ENCODE measurements at regions not wholly inside any gene's neighbourhood (a gene's known extent, or its start where the extent isn't known, plus 50 kb on each side); places are given as distances from the start of the nearest gene placed in this dataset.

- FAIRE-seq, result no peak
Measured at GRCh38 chr12:24072302-24072701, 122.8 kb upstream of the SOX5 start.

DNA sequence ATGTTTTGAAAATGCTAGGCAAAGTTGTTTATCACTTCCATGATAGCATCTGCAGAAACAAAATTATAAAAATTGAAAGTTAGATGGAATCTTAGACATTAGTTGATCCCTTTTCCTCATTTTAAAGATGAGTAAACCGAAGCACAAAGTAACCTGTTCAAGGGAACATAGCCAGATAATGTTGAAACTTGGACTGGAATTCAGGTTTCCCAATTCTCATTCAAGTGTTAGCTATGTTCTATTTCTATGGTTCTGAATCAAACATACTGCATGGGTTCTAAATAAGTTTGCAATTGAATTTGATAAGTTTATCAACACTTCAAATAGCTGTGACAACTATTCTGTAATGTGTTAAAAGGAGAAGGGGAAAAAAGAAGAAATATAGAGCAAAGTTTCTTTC lies 122.4 kb upstream of the SOX5 start:
- no peak for FAIRE-seq

DNA sequence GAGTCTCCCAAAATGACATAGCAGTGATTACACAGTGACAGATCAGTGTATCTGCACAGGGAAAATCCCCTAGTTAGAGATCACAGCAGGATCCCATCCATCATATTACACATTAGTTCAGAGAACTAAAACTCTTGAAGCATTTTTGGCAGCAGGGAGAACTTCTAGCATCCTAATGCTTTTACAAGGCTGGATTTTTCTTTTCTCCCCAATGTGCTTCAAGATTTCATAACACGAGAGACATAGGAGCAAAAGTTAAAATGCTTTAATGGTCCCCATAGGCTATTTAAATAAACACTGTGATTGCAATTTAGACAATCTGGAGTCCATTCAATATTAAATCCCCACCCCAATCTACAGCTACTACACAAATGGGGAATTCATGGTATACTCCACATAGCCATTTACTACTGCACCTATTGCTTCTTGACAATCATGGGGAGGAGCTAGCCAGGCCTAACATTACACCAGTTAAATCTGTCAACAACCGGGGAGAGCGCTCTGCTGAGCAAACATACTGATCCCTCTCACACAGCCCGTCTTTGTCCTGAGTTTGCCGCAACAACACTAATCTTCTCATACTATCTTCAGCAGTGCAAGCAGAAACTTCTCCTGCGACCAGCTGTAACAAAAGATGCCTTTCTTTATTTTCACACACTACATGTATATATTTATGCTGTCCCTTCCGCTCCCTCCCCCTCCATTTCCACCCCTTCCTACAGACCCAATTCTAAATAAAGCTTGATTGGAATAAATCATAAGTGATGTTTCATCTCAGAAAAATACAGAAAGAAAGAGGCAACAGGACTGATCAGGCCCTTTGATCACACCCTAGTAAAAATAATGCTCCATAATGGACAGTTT lies 120.3 kb upstream of the SOX5 start:
- no peak for FAIRE-seq

DNA sequence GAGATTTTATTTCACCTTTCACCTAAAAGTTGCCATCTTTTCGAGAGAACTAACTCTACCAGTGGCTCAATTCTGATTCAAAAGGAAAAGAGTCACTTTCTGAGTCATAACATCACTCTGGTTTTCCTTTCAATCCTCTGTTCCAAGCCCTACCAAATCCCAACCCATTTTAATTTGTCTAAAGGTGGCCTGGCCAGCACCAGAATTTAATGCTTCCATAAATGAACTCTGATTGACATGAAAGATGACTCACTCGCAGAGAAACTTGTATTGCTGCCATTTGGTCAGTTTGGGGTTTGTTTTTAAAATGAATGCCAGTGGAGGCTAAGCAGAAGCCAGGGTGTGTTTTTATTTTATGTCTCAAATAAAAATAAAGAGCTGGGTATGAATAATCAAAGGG lies 117.4 kb upstream of the SOX5 start:
- FAIRE-seq, result no peak

- no peak for FAIRE-seq
Measured at GRCh38 chr12:24066097-24066496, 116.6 kb upstream of the SOX5 start.

- FAIRE-seq, result no peak
Measured at GRCh38 chr12:24062642-24063245, 113.3 kb upstream of the SOX5 start.

GRCh38 chr12:24060089-24060488 lies 110.6 kb upstream of the SOX5 start:
- FAIRE-seq, result no peak

DNA sequence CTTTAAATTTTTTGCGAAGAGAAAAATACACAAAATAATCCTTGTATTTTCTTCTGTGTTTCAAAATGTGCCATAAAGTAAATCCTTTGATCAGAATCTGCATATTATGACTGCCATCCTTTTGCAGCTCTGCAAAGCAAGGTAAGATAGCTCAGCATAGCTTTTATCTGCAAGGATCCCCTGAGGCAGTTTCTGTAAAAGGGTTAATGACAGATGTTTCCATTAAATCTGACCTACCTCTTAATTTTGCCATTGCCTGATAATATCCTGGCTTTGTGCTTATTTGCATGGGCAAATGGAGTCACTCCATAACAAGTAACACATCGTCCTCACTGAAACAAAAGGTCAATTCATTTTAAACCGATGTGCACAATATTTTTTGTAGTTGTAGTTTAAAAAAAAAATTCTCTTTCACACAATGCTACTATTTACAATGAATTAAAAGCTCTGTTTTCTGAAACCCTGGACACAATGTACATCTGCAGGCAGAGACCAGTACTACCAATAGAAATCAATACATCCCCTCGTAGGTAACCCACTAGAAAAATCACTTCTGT lies 108.5 kb upstream of the SOX5 start:
- no peak for FAIRE-seq

DNA sequence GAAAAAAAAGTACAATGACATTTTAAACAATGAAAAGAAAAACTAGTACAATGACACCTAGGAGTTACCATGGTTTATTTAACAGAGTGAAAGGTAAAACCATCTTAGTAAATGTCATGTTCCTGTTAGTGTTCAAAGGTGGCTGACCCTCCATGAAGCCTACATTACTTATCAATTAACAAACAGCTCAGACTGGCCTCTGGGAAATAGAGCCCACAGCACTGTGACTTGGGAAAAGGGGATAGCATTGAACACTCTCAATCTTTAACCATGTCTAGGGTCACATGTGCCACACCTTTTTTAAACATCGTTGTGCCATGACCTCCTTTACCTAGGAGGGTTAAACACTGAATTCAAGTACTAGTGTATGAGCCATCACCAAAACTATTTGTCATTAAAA lies 106.3 kb upstream of the SOX5 start:
- no peak for FAIRE-seq

GRCh38 chr12:24054416-24054815 lies 104.9 kb upstream of the SOX5 start:
- FAIRE-seq, result no peak

DNA sequence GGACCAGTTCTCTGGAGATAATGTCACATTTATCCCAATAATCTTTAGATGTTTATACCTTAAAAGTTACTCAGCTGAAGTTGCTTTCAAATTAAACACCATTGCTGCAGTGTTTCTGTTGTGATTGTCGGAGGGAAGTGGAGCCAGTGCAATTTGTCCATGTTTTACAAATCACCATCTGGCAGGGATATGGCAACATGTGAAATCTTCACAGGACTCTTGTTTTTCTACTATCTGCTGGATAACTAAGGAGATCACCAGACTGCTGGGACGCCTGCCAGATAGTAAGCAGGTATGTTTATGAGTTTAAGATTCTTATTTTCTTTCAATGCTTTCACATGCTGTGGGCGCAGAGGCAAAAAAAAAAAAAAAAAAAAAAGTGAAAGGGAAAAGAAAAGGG lies 100.3 kb upstream of the SOX5 start:
- FAIRE-seq, result no peak

DNA sequence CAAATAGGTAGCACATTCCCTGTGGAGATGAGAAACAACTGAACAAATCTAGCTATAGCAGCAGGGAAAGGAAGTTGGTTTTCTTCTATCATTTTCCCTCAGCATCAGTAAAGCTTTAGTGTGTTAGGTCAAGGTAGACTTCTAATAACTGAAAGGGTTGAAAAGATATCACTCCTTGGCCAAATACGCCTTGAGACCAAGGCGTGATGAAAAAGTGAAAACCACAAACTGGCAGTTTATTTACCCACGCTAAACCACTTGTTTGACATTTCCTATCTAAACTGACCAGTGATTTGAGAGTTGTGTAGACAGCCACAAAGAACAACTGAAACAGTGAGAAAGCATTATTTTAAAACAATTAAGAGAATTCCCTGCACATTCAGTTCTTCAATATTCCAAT lies 99.6 kb upstream of the SOX5 start:
- no peak for FAIRE-seq

DNA sequence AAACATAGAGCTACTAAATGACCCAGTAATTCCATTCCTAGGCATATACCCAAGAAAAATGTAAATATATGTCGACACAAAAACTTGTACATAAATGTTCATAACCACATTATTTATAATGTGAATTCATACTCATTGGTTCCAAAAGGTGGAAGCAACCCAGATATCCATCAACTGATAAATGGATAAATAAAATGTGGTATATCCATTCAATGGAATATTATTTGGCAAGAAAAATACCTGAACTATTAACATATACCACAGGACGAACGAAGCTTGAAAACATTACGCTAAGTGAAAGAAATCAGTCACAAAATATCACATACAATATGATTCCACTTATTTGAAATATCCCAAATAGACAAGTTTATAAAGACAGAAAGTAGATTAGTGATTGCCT lies 99.0 kb upstream of the SOX5 start:
- FAIRE-seq, result no peak

- FAIRE-seq, result no peak
Measured at GRCh38 chr12:24047326-24047725, 97.9 kb upstream of the SOX5 start.

DNA sequence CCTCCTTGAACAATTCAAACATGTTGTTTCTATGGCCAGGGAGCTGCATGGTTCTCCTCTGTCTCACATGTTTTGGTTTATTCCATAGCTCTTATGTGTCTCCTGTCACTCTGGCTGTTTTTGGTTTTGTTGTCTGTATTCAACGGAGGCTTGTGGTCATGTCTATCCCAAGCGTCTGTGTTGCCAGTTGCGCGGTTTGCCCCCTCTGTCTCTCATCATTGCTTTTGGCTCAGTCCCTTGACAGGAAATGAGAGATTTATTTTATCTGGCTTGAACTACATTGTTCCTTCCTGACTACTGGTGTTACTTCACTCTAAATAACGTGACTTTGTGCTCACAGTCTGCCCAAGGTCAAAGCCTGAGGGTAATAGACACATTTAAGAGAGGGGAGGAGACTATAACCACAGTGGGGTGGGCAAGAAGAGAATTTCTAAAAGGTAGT lies 96.4 kb upstream of the SOX5 start:
- no peak for FAIRE-seq

- FAIRE-seq, result no peak
Measured at GRCh38 chr12:24044941-24045703, 95.7 kb upstream of the SOX5 start.

GRCh38 chr12:24042651-24043050 lies 93.2 kb upstream of the SOX5 start:
- FAIRE-seq, result no peak

GRCh38 chr12:24039113-24039525 lies 89.6 kb upstream of the SOX5 start:
- FAIRE-seq, result no peak

DNA sequence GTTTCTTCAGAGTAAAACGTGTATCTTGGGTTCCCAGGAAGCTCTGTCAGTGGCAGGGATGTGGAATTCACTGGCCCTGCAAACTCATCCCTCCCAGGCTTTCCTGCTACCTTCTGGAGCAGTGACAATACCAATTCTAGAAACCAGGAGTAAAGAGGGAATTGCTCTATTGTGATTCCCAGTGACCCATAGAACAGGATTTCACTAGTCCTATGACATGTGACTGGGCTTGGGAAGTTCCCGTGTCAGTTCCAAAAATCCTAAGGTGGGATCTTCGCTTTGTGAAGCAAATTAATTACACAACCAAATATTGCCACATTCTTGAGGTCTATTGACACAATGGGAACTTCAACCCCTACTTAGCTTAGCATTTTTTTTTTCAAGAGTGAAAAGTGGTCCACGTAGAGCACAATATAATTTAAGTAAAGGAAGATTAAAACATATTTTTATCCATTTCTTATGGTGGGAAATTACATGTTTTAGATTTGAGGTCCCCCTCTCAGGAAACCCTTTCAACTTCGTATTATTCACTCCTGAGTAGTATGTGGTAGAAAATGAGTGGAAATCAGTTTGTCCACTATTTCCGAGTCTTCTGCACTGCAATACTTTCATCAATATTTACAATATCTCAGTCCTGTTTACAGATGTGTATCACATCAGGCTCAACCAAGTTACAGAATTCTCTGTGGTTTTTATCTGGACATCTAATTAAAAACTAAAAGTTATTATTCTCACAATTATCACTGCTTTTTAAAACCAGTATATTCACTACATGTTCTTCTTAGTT lies 88.9 kb upstream of the SOX5 start:
- no peak for FAIRE-seq

- FAIRE-seq, result no peak
Measured at GRCh38 chr12:24036438-24037216, 87.2 kb upstream of the SOX5 start.

- no peak for FAIRE-seq
Measured at GRCh38 chr12:24034894-24035293, 85.4 kb upstream of the SOX5 start.

- no peak for FAIRE-seq
Measured at GRCh38 chr12:24034160-24034559, 84.7 kb upstream of the SOX5 start.

Data from islet of Langerhans (tissue), 1 donor.